WERI-Rb-1 (cell line): ENCODE measurements at regions not wholly inside any gene's neighbourhood (a gene's known extent, or its start where the extent isn't known, plus 50 kb on each side); places are given as distances from the start of the nearest gene placed in this dataset.

Experiments
- DNase-seq: peaks from one replicate; pipeline ENCODE4 v3.0.0-alpha.2; 2020
- H3K27ac ChIP-seq: fragments of 250-450 bp; sonication (Bioruptor Pico); 2 replicates; pipeline ENCODE4 v1.5.1; 2020; ENCODE audit warnings: mild to moderate bottlenecking, moderate library complexity
- H3K27me3 ChIP-seq: fragments of 250-450 bp; sonication (Bioruptor Pico); 2 replicates; pipeline ENCODE4 v1.5.1; 2021; ENCODE audit warnings: mild to moderate bottlenecking, low read depth, moderate library complexity; ENCODE audit not compliant: insufficient read depth, severe bottlenecking
- H3K36me3 ChIP-seq: fragments of 250-450 bp; sonication (Bioruptor Pico); 2 replicates; pipeline ENCODE4 v1.5.1; 2020; ENCODE audit warnings: mild to moderate bottlenecking, moderate library complexity
- H3K4me3 ChIP-seq: 2 replicates; pipeline ENCODE4 v1.5.1; 2011; ENCODE audit warnings: low read depth, mild to moderate bottlenecking, control low read depth, low read length
- H3K9me3 ChIP-seq: fragments of 250-450 bp; sonication (Bioruptor Pico); 2 replicates; pipeline ENCODE4 v1.5.1; 2021; ENCODE audit warnings: mild to moderate bottlenecking, moderate library complexity; ENCODE audit not compliant: severe bottlenecking
- CTCF ChIP-seq: IDR thresholded peaks from 2 replicates; pipeline ENCODE4 v1.5.1; 2011; ENCODE audit warnings: low read depth, mild to moderate bottlenecking, control low read depth, inconsistent platforms, low read length

DNA sequence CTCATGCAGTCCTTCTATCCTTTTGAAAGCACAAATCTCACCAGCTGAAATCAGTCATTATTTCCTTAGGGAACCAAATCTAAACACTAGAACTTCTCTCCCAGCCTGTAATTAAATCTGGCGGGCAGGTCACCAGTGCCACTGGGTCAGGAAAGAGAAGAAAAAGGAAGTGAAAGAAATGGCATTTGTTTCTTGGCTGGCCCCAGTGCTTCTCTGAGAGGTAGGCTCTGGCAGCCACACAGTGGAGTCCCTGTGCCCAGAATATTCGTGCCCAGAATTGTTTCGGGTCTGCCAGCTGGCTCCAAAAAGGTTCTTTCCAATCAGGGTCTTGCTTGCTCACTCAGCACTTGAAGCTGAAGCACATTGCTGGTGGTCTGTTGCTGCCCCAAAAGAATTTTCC lies 133.9 kb upstream of the MTAP start:
- DNase-seq, result no peak
- Histone ChIP-seq H3K27me3 (peaks cover 37% of the 10 kb centered on the region), H3K27ac (no peak overlapping the region), H3K9me3 (no peaks in the 10 kb centered on the region), H3K4me3 (no peak overlapping the region), H3K36me3 (no peaks in the 10 kb centered on the region)
- TF ChIP-seq CTCF, result no peak

- H3K27me3 ChIP-seq, result peaks cover 39% of the 10 kb centered on the region
- H3K9me3 ChIP-seq, result no peaks in the 10 kb centered on the region
- H3K4me3 ChIP-seq, result no peak overlapping the region
- H3K36me3 ChIP-seq, result no peaks in the 10 kb centered on the region
- no peak for TF ChIP-seq CTCF
- no peak overlapping the region for H3K27ac ChIP-seq
- no peak for DNase-seq
Measured at GRCh38 chr9:21669701-21670100, 132.7 kb upstream of the MTAP start.

GRCh38 chr9:21670374-21670773 lies 132.1 kb upstream of the MTAP start:
- H3K27me3 ChIP-seq, result peaks cover 39% of the 10 kb centered on the region
- H3K4me3 ChIP-seq, result no peak overlapping the region
- no peaks in the 10 kb centered on the region for H3K9me3 ChIP-seq
- no peak overlapping the region for H3K27ac ChIP-seq
- no peak for DNase-seq
- no peak for TF ChIP-seq CTCF
- no peaks in the 10 kb centered on the region for H3K36me3 ChIP-seq

DNA sequence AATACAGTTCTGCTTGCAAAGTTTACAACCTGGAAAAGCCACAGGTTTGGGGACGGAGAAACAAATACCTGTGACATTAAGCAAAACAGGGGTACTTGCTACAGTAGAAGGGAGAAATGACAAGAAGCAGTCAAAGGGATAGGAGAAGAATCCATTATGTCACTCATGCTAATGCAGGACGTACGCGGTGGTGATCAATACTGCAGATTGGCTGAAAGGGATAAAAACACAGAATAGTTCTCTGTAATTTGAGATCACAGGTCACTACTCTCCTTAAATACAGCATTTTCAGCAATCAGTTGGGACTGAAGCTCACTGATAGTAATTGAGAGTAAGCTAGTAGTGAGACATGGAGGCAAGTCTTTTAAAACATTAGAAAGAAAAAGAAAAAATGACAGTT lies 130.3 kb upstream of the MTAP start:
- Histone ChIP-seq H3K9me3 (no peaks in the 10 kb centered on the region), H3K36me3 (no peaks in the 10 kb centered on the region), H3K4me3 (no peak overlapping the region), H3K27ac (no peak overlapping the region), H3K27me3 (peaks cover 34% of the 10 kb centered on the region)
- no peak for DNase-seq
- TF ChIP-seq CTCF, result no peak

DNA sequence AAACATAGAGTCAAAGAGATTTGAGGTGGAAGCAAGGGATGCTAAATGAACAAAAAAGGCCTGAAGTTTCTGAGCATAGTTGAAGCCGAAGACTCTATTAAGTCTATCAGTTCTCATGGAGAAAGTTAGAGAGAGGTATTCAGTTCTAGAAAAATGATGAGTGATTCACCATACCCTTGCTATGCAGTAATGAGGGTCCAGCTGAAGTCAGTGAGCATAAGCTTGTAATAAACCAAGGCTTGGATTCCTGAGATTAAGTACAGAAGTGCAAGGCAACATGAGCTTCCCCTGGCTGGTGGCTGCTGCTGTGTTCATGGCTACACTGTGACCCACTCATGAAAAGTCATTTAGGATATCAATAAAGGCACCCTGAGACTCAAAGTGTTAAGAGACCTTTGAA lies 129.7 kb upstream of the MTAP start:
- TF ChIP-seq CTCF, result no peak
- no peak overlapping the region for H3K27ac ChIP-seq
- H3K27me3 ChIP-seq, result peaks cover 35% of the 10 kb centered on the region
- H3K4me3 ChIP-seq, result no peak overlapping the region
- H3K36me3 ChIP-seq, result no peaks in the 10 kb centered on the region
- no peak for DNase-seq
- H3K9me3 ChIP-seq, result no peaks in the 10 kb centered on the region

GRCh38 chr9:21674894-21675293 lies 127.5 kb upstream of the MTAP start:
- H3K9me3 ChIP-seq, result no peaks in the 10 kb centered on the region
- no peak for DNase-seq
- H3K36me3 ChIP-seq, result no peaks in the 10 kb centered on the region
- H3K27ac ChIP-seq, result no peak overlapping the region
- TF ChIP-seq CTCF, result no peak
- peaks cover 37% of the 10 kb centered on the region for H3K27me3 ChIP-seq
- no peak overlapping the region for H3K4me3 ChIP-seq
